ENCODE measurements at regions not wholly inside any gene's neighbourhood (a gene's known extent, or its start where the extent isn't known, plus 50 kb on each side); places are given as distances from the start of the nearest gene placed in this dataset.

DNA sequence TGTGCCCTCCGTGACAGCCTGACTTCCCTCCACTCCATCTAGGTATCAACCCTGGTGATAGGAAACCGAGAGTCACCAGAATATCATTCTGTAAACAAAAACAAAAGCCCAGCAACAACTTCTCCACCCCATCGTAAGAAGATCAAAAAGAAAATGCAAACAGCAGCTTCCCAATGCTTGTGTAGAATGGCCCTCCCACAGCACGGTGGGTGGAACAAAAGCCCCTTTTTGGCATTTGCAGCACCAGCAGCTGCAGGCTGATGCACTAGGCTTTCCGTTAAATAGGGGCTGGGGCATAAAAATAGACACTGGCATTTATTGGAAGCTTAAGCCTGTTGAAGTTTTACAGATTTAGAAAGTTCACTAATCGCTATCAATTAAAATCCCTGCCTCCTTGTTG is 513.0 kb downstream of the GALR1 start:
- DNase-seq (ENCODE audit: low read depth), result no peak
- TF ChIP-seq, protein P1, sequence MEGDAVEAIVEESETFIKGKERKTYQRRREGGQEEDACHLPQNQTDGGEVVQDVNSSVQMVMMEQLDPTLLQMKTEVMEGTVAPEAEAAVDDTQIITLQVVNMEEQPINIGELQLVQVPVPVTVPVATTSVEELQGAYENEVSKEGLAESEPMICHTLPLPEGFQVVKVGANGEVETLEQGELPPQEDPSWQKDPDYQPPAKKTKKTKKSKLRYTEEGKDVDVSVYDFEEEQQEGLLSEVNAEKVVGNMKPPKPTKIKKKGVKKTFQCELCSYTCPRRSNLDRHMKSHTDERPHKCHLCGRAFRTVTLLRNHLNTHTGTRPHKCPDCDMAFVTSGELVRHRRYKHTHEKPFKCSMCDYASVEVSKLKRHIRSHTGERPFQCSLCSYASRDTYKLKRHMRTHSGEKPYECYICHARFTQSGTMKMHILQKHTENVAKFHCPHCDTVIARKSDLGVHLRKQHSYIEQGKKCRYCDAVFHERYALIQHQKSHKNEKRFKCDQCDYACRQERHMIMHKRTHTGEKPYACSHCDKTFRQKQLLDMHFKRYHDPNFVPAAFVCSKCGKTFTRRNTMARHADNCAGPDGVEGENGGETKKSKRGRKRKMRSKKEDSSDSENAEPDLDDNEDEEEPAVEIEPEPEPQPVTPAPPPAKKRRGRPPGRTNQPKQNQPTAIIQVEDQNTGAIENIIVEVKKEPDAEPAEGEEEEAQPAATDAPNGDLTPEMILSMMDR (IDR thresholded peaks at IDR 0.05; ENCODE audit: low read length, missing control alignments), result no peak
- H3K4me3 ChIP-seq (replicated peaks; ENCODE audit: low read depth, low read length), result no peak overlapping the region

DNA sequence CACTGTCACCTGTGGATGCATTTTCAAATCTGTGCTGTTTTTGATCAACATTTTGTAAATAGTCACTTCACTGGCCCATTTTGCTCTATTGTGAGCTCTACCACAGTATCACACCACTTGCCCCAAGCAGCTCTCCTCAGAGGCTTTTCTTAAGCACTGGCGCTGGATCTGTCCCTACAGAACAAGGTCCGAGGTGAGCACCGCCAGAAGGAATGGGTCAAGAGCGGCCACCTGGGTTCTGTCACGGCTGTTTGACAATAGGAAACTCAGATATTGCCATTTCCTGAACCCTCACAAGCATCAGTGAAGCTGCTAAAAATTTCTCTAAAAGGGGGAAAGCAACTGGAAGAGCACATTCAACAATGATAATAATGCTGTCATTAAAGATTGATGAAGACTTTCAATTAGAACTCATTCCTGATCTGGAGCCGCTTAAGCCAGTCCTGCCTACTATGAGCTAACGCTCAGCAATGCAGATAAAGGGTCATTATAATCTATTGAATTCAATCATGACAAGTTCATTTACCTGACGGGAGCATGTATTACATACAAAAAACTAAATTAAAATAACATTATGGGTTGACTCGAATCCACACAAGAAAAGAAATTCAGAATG is 514.0 kb downstream of the GALR1 start:
- TF ChIP-seq, protein P1 (IDR thresholded peaks at IDR 0.05; ENCODE audit: low read length, missing control alignments), result no peak
- H3K4me3 ChIP-seq (replicated peaks; ENCODE audit: low read depth, low read length), result no peak overlapping the region
- DNase-seq (ENCODE audit: low read depth), result no peak

DNA sequence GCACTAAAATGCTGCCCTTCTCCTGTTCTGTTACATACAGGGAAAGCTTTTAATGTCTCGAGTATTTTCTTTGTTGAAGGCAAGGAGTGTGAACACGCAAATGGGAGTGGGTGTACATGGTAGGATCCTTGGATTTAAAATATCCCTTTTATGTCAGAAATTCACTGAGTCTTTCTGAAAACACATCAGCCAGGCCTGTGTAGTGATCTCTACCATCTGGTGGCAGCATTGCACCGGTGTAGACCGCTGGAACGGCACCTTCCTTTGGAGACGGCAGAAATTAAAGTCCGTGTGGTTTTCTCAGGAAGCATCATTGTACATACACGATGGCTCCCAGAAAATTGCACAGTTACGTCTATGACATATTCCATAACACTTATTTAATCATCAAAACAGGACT is 515.8 kb downstream of the GALR1 start:
- no peak for DNase-seq (ENCODE audit: low read depth)
- TF ChIP-seq, protein P1 (IDR thresholded peaks at IDR 0.05; ENCODE audit: low read length, missing control alignments), result no peak

DNA sequence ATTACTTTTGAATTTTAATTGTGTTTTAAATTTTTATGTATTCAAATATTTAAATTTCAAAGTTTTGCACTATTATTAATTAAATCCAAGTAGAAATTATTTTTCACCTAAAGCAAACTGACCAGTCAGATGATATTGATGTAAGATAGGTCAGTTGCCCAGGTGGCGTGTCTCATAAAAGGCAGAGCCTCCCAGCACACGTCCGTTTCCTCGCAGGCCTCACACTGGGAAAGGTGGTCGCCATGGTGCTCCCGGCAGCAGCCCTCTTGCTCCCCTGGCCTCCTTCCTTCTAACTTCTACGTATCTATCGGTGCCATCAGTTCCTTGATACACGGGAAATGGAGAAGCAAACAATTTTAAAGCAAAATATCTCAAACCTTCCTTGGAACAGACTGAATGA is 516.8 kb downstream of the GALR1 start:
- TF ChIP-seq, protein P1 (IDR thresholded peaks at IDR 0.05; ENCODE audit: low read length, missing control alignments), result no peak
- H3K4me3 ChIP-seq (replicated peaks; ENCODE audit: low read depth, low read length), result no peak overlapping the region
- DNase-seq (ENCODE audit: low read depth), result no peak

More for the DNA sequence above, 515.8 kb downstream of the GALR1 start:
- H3K4me3 ChIP-seq (replicated peaks; ENCODE audit: low read depth, low read length), result no peak overlapping the region

DNA sequence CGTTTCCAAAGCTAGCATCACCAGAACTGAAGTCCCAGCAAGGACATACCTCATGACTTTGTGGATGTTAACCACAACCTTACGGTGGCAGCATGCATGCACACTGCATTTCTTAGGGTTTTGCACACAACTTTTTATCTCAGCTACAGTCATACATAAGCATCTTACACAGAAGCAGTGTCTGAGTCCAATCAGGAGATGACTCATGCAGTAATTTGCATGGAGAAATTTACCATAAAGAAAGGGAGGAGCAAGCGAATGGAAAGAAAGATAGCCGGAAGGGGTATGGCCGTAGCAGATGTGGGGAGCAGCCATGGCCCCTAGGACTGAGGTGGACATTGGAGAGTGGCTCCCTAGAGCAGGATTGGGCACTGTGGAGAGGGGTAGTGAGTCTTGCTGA is 522.5 kb downstream of the GALR1 start:
- DNase-seq (ENCODE audit: low read depth), result no peak
- H3K4me3 ChIP-seq (replicated peaks; ENCODE audit: low read depth, low read length), result no peak overlapping the region
- TF ChIP-seq, protein P1 (IDR thresholded peaks at IDR 0.05; ENCODE audit: low read length, missing control alignments), result no peak

DNA sequence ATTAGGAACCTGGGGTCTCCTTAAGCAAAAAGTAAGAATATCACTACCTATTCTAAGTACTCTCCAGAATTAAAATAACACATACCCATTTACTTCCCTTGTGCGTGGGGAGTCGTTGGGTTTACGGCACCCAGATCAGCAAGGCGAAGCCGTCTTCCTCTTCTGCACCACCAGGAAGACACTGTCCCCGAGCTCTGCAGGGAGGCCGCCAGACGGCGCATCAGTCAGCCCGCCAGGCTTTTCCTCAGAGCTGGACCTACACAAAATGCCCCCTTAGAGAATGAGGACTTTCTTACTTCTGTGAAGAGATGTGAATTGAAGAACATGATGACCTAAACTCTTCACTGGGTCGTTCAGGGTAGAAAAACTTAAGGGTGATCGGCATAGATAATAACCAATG is 526.5 kb downstream of the GALR1 start:
- no peak for DNase-seq (ENCODE audit: low read depth)
- TF ChIP-seq, protein P1 (IDR thresholded peaks at IDR 0.05; ENCODE audit: low read length, missing control alignments), result no peak
- no peak overlapping the region for H3K4me3 ChIP-seq (replicated peaks; ENCODE audit: low read depth, low read length)

DNA sequence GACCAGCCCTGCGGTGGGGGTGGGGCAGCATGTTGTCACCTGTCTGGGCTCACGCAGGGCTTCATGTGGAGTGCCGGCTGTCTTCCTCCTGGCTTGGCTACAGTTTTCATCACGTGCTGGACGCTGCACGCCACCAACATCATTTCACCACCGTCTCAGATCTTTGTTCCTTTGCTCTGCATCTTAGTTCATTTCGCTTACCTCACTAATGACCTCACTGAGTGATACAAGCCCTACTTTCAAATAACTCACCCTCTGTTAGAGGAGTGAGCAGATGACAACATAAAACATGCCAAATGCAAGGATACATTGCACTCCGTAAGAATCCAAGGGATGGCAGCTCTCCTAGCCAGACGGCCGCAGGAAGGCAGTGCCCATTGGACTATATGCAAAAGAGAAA is 527.5 kb downstream of the GALR1 start:
- DNase-seq (ENCODE audit: low read depth), result no peak
- no peak overlapping the region for H3K4me3 ChIP-seq (replicated peaks; ENCODE audit: low read depth, low read length)
- TF ChIP-seq, protein P1 (IDR thresholded peaks at IDR 0.05; ENCODE audit: low read length, missing control alignments), result no peak

All from fibroblast of pulmonary artery (primary cell).